ENCODE measurements at regions not wholly inside any gene's neighbourhood (a gene's known extent, or its start where the extent isn't known, plus 50 kb on each side); places are given as distances from the start of the nearest gene placed in this dataset.

DNA sequence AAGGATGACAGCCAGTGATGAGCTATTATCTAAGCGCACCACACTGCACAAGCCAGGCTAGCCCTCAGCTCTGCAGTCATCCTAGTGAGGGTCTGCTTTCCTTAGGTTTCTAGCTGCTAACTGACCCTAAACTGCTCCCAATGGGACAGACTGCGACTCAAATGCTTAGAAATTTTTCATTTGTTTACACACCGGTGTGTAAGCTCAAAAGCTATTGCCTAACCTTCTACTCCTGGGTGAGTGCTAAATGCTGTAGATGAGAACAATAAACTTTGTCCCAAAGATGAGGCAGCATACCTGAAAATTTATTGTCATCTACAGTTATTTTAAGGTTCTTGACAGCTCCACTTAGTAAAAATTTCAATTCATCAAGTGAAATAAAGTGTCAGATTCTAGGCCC, 311.4 kb downstream of the TMEM167A start:
- Histone ChIP-seq H3K27ac (no peak overlapping the region), H3K4me1 (no peaks in the 10 kb centered on the region), H3K9me3 (ENCODE audit: control insufficient read depth, low read length) (no peaks in the 10 kb centered on the region), H2AFZ (no peak overlapping the region), H3K79me2 (no peaks in the 10 kb centered on the region), H3K36me3 (ENCODE audit: control insufficient read depth, insufficient read depth, low read length) (no peaks in the 10 kb centered on the region), H3K9ac (no peak overlapping the region), H3K4me2 (ENCODE audit: low read length) (no peak overlapping the region), H3K4me3 (ENCODE audit: low read depth, low read length) (no peak overlapping the region), H3K27me3 (ENCODE audit: control insufficient read depth, insufficient read depth, low read length) (no peaks in the 10 kb centered on the region)
- TF ChIP-seq, protein P1, sequence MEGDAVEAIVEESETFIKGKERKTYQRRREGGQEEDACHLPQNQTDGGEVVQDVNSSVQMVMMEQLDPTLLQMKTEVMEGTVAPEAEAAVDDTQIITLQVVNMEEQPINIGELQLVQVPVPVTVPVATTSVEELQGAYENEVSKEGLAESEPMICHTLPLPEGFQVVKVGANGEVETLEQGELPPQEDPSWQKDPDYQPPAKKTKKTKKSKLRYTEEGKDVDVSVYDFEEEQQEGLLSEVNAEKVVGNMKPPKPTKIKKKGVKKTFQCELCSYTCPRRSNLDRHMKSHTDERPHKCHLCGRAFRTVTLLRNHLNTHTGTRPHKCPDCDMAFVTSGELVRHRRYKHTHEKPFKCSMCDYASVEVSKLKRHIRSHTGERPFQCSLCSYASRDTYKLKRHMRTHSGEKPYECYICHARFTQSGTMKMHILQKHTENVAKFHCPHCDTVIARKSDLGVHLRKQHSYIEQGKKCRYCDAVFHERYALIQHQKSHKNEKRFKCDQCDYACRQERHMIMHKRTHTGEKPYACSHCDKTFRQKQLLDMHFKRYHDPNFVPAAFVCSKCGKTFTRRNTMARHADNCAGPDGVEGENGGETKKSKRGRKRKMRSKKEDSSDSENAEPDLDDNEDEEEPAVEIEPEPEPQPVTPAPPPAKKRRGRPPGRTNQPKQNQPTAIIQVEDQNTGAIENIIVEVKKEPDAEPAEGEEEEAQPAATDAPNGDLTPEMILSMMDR (IDR thresholded peaks at IDR 0.05) = no peak

DNA sequence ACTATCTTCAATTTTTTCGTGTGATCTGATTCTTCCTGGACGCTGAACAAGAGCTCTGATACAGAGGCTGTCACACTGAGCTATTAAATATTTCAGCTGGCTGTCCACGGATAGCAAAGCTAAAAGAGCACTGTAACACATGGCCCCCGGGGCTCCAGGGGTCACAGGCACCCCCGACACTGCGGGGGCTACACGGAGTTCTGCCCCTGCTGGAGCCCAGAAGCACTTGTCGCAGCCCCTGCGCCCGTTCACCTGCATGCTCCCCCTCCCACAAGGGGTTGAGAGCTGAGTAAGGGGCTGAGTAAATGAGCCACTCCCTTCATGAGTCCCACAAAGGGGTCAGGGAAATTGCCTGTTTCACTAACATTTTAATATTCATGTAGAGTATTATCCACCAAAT, 316.3 kb downstream of the TMEM167A start:
- no peaks in the 10 kb centered on the region for H3K79me2 ChIP-seq
- no peaks in the 10 kb centered on the region for H3K4me1 ChIP-seq
- no peak overlapping the region for H3K27ac ChIP-seq
- no peak overlapping the region for H2AFZ ChIP-seq
- H3K36me3 ChIP-seq (ENCODE audit: control insufficient read depth, insufficient read depth, low read length) = no peaks in the 10 kb centered on the region
- no peak overlapping the region for H3K4me3 ChIP-seq (ENCODE audit: low read depth, low read length)
- H3K9me3 ChIP-seq (ENCODE audit: control insufficient read depth, low read length) = no peaks in the 10 kb centered on the region
- no peak overlapping the region for H3K4me2 ChIP-seq (ENCODE audit: low read length)
- no peaks in the 10 kb centered on the region for H3K27me3 ChIP-seq (ENCODE audit: control insufficient read depth, insufficient read depth, low read length)
- TF ChIP-seq, protein P1 (IDR thresholded peaks at IDR 0.05) = no peak
- no peak overlapping the region for H3K9ac ChIP-seq

DNA sequence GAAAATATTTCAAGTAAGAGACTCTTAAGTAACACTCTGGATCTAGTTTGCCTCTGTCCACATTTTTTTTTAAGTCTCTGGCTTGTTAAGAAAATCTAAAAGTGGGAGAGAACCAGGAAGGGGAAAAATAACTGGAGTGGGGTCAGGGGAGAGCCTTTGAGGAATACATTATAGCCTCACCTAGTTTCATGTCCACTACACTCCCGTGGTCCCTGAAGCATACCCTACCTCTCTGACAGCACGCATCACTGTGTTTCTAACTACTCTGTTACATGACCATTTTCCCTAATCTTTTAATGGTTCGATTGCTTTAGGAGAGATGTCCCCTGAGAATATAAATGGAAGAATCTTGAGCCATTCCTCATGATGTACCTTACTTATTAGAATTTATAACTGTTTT, 318.3 kb downstream of the TMEM167A start:
- Histone ChIP-seq H3K9me3 (ENCODE audit: control insufficient read depth, low read length) (no peaks in the 10 kb centered on the region), H3K9ac (no peak overlapping the region), H3K27ac (no peak overlapping the region), H3K36me3 (ENCODE audit: control insufficient read depth, insufficient read depth, low read length) (no peaks in the 10 kb centered on the region), H3K4me1 (no peaks in the 10 kb centered on the region), H3K4me3 (ENCODE audit: low read depth, low read length) (no peak overlapping the region), H3K4me2 (ENCODE audit: low read length) (no peak overlapping the region), H2AFZ (no peak overlapping the region), H3K27me3 (ENCODE audit: control insufficient read depth, insufficient read depth, low read length) (no peaks in the 10 kb centered on the region), H3K79me2 (no peaks in the 10 kb centered on the region)
- TF ChIP-seq, protein P1 (IDR thresholded peaks at IDR 0.05) = no peak

DNA sequence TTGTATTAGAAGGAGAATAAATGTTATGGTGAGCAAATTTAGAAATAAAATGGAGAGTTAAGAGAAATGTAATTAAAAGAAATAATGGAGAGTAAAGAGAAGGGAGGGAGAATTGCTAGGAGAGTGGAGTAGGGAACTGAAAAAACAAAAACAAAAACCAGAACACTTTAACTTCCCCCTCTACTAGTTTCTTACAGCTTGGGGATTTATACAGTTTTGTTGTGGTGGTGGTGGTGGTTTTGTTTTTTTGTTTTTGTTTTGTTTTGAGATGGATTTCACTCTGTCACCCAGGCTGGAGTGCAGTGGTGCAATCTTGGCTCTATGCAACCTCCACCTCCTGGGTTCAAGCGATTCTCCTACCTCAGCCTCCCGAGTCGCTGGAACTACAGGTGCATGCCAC, 322.4 kb downstream of the TMEM167A start:
- no peaks in the 10 kb centered on the region for H3K79me2 ChIP-seq

More for the DNA sequence above, 322.4 kb downstream of the TMEM167A start:
- H2AFZ ChIP-seq = no peak overlapping the region
- no peak overlapping the region for H3K4me2 ChIP-seq (ENCODE audit: low read length)
- no peak overlapping the region for H3K4me3 ChIP-seq (ENCODE audit: low read depth, low read length)
- TF ChIP-seq, protein P1 (IDR thresholded peaks at IDR 0.05) = no peak
- no peak overlapping the region for H3K9ac ChIP-seq
- H3K36me3 ChIP-seq (ENCODE audit: control insufficient read depth, insufficient read depth, low read length) = no peaks in the 10 kb centered on the region
- H3K27ac ChIP-seq = no peak overlapping the region
- H3K4me1 ChIP-seq = no peaks in the 10 kb centered on the region
- H3K9me3 ChIP-seq (ENCODE audit: control insufficient read depth, low read length) = no peaks in the 10 kb centered on the region
- H3K27me3 ChIP-seq (ENCODE audit: control insufficient read depth, insufficient read depth, low read length) = no peaks in the 10 kb centered on the region

Measured in parathyroid adenoma (tissue), 2 donors.